Stimulated activated CD8-positive, alpha-beta memory T cell treated with anti-CD3 and anti-CD28 coated beads, Interleukin-2, amount 100 ng/mL, for 48 hours (primary cell): ENCODE measurements at regions not wholly inside any gene's neighbourhood (a gene's known extent, or its start where the extent isn't known, plus 50 kb on each side); places are given as distances from the start of the nearest gene placed in this dataset.
A peak's percentile ranks its signal among the peaks of the same experiment; 100 is the strongest.
"Not testable (repeated sequence)": the region's sequence is repeated elsewhere in the genome, so short reads cannot be mapped to it uniquely, and the experiment has no call there.

Source experiments
- DNase-seq, 2 donors: peaks; one replicate each; pipeline ENCODE4 v3.0.0-alpha.2; 2020; ENCODE audit warnings: low read depth in 2 of 2

DNA sequence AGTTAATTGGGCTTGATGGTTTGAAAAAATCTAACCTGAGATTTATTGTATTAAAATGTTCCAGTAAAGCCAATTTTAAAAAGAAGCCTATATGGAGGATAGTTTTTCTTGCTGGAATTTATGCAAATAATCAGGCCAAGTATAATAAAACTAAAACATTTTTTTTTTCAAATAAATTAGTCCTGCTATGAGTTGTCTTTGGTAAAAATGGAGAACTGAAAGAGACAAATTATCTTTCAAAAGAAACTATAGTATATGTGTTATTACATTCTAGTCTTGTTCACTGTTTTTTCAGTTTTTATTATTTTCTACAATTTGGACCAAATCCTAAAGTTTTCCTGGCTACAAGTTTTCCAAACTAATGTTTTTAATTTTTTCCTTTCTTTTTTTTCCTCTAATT, 468.9 kb downstream of the UQCRFS1 start:
- DNase-seq: no peak

DNA sequence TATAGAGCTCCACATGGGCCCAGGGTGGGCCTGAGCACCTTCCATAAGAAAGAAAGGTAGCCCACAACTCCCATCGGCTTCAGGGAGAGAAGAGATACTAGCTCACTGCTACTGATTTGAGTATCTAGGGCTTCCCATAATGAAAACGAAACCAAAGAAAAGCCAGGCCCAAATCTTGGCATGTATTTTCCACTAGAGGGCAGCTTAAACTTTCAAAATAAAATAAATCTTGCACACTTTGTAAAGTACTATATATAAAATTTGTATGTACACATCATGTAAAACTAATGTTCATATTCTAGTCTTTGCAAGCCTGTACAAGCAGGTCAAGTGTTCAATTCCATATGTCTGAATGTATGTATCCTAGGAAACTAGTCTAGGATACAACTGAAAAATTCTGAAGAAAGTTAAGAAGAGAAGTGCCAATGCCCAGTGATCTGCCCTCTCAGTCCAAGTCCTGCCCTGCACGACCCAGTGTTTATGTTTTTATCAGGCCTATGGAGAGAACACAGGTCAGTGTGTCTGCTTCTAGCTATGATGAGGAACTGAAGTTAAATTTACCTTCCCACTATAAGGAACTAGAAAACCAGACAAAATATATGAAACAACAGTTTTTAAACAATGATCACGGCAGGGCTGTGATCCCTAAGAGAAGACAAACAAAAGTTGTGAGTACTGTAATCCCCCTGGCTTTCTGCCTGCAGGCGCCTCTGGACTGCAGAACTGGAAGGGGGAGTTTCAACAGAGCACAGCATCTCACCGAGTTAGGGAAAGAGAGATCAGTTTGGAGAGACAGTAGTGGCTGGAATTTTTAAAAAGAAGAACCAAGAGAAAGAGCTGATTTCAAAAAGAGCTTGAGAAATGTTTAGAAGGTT, 475.7 kb downstream of the UQCRFS1 start:
- no peak for DNase-seq

DNA sequence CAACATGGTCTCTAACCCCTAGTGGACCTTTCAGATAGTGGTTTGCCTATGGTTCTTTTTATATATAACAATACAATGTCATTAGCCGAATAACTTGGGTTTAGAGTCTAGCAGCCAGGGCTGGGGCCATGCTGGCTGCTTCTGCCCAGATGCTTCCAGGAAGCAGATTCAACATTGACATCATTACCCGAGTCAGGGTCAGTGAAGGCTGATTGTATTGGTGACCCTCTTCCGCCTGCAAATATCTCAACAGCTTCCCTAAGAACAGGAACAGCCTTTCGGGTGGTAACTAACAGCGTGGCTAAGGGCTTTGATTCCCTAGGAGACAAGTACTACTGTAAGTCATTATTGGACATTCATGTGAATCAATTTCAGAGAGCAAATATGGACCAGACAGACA, 476.4 kb downstream of the UQCRFS1 start:
- no peak for DNase-seq

- DNase-seq: no peak
These were observed 481.4 kb downstream of the UQCRFS1 start for GRCh38 chr19:28731577-28731976.

DNA sequence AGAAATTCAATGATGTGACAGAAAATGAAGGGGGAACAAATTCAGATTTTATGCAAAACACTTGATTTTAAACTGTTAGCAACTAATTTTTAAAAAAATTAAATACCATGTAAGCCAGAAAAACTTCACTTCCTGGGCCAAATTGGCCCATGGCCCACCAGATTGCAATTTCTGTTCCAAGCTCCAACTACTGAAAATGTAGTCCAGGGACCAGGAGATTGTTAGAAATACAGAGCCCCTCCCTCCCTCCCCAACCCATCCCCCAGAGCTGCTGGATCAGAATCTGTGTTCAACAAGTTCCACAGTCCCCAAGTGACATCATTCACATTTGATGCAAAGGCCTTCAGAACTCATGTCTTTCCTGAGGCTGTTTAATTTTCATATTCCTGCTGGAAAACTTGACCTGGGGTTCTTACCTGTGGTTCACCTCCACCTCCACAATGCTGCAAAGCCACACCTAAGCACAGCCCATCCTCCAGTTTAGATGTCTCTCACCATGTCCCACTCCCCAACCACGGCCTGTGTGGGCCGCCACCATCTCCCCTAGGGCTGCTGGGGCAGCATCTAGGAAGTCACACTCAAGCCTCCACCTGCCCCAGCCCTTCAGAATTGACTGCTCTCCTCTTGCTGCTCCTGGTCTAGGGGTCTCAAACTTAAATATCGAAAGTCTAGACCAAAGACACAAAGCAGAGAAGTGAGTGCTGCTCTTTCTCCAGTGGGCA, 482.0 kb downstream of the UQCRFS1 start:
- DNase-seq: no peak

DNA sequence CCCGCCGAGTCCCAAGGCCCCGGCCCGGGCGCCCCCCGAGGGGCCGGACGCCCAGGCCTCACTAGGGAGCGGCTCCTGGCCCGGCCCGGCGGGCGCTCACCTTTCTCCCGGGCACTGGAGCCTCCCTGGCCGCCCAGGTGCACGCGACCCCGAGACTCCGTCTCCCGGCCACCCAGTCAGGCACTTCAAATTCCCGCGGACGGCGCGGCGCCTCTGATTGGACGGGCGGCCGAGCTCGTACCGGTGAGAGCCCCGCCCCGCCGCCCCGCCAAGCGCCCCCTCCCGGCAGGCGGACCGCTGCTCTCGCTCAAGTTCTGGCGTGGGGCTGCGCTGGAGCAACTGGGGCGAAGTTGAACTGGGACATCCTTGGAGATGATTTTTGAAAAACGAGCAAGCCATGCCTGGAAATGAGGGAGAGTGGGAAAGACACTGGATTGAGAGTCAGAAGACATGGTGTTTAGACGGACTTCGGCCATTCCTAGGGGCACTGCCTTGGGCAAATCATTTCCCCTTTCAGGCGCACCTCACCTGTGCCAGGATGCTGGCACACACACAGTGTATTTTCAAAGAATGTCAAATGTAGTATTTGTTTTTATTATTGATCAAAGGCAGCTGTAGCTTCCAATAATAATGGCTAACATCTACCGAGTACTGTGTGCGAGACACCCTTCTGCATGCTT, 485.3 kb downstream of the UQCRFS1 start:
- peak in 1 of 2 donors; percentile 27 for DNase-seq

DNA sequence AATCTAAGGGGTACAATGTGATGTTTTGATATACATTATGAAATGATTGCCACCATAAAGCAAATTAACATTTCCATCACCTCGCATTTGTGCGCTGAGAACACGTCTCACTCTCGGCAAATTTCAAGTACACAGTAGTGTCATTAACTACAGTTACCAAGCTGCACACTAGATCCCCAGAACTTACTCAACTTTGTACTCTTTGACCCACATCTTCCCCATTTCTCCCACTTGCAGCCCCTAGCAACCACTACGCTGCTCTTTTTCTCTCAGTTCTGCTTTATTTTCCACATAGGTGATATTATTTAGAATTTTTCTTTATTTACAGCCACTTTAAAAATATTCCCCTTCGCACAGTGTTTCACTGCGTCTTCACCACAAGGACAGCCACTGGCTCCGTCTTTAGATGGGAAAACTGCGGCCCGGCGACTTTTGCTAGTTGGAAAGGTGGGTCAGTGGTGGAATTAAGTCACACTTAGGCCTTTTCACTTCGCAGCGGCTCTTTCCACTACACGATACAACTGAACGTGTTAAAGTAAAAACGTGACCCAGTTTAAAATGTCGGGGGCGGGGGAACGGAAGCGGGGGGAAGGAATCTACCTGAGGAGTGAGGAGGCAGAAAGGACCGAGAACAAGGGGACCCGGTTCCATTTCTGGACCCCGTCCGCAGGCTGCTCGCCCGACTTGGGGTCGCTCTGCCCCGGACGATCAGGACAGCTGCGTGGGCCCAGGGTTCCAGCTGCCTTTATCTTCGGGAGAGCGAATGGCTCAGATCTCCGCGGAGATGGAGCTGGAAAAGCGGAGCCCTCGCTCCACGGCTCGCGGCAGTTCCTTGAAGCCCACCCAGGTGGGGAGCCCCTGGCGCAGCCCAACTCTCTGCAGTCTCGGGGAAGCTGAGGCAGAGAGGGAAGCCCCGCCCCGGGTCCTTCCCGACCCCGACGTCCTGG, 486.1 kb downstream of the UQCRFS1 start:
- DNase-seq: no peak

- DNase-seq: no peak
These were observed 494.0 kb downstream of the UQCRFS1 start for GRCh38 chr19:28718909-28719308.

- no peak for DNase-seq
These were observed 497.8 kb downstream of the UQCRFS1 start for GRCh38 chr19:28715157-28715556.

GRCh38 chr19:28711411-28711810, 501.5 kb downstream of the UQCRFS1 start:
- no peak for DNase-seq

DNA sequence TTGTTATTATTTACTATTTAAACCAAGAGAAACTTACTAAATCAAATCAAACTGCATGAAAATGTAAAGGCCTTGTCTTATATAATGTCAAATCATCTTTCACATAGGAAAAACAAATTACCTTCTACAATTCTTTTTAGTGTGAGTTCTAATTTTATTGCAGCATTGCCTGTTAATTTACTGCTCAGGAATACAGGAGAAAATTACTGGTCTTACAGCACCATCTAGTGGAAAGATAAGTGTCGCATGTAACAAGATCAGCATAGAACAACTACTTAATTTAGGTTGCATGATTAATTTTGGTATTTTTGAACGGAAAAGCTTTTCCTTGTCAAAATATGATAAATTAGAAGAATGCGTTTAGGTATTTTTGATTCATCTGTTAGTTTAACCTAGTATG, 502.7 kb downstream of the UQCRFS1 start:
- DNase-seq: no peak

DNA sequence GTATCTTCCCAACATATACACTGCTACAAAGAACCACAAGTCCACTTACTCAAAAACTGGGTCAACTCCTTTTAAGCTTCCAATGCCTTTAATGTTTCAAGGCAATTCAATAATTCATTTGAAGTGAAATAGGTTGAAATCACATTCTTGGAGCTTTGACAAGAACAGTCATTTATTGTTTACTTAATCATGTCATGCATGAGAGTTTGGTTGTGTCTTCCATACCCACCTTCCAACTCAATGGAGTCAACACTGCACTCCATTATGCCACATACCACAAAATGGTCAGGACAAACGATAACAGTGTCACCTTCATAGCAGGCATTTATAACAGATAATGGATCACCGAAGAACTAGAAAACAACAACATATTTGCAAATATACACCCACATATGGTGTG, 506.3 kb downstream of the UQCRFS1 start:
- DNase-seq: no peak

DNA sequence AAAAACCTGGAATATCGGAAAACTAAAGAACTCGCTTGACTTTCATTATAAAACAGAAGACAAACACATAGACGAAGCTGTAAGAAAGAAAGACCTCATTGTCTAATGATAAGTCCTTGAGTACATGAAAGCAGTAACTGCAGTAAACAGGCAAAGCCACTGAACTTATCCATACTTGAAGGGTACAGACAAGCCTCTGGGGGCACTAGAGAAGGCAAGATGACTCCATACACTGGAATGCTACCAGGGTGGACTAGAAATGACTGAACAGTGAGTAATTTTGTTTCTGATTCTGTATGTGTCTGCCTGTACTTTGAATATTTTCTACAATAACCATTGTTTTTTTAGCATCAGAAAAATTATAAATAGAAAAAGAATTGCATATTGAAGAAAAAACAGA, 507.9 kb downstream of the UQCRFS1 start:
- DNase-seq: no peak

DNA sequence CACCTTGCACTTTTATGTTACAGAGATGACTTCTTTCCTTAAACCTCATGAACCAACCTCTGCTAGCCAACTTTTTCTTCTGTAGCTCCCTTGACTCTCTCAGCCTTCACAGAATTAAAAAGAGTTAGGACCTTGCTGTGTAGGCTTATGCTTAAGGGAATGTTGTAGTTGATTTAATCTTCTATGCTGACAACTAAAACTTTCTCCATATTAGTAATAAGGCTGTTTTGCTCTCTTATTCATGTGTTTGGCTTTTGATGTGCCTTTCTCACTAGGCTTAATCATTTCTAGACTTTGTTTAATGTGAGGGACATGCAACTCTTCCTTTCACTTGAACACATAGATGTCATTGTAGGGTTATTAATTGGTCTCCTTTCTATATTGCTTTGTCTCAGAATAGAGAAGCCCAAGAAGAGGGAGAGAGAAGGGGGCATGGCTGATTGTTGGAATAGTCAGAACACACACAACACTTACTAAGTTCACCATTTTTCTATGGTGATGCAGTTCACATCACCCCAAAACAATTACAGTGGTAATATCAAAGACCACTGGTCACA, 509.5 kb downstream of the UQCRFS1 start:
- no peak for DNase-seq

- no peak for DNase-seq
These were observed 511.5 kb downstream of the UQCRFS1 start for GRCh38 chr19:28701491-28701890.

- DNase-seq: no peak
These were observed 512.8 kb downstream of the UQCRFS1 start for GRCh38 chr19:28700176-28700575.

DNA sequence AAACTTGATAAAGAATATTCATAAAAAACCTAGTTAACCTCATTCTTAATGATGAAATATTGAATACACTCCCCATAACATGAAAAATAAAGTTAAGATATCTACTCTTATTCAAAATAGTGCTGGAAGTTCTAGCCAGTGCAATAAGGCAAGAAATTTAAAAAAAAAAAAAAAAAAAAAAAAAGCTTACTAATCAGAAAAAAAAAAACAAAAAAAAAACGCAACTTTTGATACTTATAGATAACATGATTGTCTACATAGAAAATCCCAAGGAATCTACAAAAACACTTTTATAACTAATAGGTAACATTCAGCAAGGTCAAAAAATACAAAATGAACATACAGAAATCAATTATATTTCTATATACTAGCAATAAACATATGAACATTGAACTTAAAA, 515.6 kb downstream of the UQCRFS1 start:
- DNase-seq: no peak

DNA sequence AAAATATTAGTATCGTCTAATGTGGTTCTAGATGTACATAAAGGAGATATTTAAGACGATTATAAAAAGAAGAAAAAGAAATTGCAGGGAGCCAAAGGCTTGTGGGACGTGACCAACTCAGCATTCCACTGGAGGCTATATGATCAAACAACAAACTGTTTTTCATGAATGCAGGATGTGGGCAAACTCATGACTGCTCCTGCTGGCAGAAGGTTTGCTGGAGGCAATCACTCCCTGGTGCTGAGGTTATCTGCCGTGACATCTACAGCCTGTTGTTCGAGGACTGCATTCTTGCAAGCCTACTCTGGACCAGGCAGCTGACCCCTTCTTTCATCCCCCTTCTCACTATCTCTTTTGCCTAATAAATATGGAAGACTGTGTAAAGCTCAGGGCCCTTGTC, 518.1 kb downstream of the UQCRFS1 start:
- DNase-seq: no peak

DNA sequence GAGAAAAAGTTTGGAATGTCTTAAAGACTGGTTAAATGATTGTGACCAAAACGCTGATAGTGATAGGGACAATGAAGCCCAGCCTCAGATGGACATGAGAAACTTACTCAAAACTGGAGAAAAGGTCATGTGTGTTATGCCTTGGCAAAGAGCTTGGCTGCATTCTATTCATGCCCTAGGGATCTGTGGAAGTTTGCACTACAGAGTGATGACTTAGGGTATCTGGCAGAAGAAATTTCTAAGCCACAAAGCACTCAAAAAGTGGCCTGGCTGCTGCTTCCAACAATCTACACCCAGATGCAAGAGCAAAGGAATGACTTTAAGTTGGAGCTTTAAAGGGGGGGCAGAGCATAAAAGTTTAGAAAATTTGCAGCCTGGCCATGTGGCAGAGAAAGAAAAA, 521.3 kb downstream of the UQCRFS1 start:
- no peak for DNase-seq

GRCh38 chr19:28689464-28689863, 523.5 kb downstream of the UQCRFS1 start:
- not testable (repeated sequence) for DNase-seq

GRCh38 chr19:28687296-28687695, 525.7 kb downstream of the UQCRFS1 start:
- no peak for DNase-seq
